Thyroid gland (tissue), 4 donors: ENCODE measurements at regions not wholly inside any gene's neighbourhood (a gene's known extent, or its start where the extent isn't known, plus 50 kb on each side); places are given as distances from the start of the nearest gene placed in this dataset.
"Not testable (repeated sequence)": the region's sequence is repeated elsewhere in the genome, so short reads cannot be mapped to it uniquely, and the experiment has no call there.

Experiments
- POLR2A ChIP-seq, 2 donors: fragments of 450-650 bp; IDR thresholded peaks; one replicate each; pipeline ENCODE4 v1.6.1; 2017; ENCODE audit warnings: antibody characterized with exemption in 2 of 2, mild to moderate bottlenecking in 2 of 2, moderate library complexity in 1 of 2
- TF ChIP-seq, protein P1 (sequence below), 6 experiments: fragments of 200-600 bp in 3 of 6; fragments of 450-650 bp in 3 of 6; sonication (generic) in 3 of 6; IDR thresholded peaks; one replicate each; pipeline ENCODE4 v1.5.1; 2016 to 2019; ENCODE audit warnings: antibody characterized with exemption in 6 of 6, mild to moderate bottlenecking in 2 of 6, inconsistent platforms in 1 of 6, moderate library complexity in 1 of 6

DNA sequence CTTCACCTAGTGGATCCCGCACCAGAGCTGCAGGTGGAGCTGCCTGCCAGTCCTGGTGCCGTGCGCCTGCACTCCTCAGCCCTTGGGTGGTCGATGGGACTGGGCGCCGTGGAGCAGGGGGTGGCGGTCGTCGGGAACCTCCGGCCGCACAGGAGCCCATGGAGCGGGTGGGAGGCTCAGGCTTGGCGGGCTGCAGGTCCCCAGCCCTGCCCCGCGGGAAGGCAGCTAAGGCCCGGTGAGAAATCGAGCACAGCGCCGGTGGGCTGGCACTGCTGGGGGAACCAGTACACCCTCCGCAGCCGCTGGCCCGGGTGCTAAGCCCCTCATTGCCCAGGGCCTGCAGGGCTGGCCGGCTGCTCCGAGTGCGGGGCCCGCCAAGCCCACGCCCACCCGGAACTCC, 253.2 kb downstream of the MTERF1 start:
- TF ChIP-seq, protein P1, sequence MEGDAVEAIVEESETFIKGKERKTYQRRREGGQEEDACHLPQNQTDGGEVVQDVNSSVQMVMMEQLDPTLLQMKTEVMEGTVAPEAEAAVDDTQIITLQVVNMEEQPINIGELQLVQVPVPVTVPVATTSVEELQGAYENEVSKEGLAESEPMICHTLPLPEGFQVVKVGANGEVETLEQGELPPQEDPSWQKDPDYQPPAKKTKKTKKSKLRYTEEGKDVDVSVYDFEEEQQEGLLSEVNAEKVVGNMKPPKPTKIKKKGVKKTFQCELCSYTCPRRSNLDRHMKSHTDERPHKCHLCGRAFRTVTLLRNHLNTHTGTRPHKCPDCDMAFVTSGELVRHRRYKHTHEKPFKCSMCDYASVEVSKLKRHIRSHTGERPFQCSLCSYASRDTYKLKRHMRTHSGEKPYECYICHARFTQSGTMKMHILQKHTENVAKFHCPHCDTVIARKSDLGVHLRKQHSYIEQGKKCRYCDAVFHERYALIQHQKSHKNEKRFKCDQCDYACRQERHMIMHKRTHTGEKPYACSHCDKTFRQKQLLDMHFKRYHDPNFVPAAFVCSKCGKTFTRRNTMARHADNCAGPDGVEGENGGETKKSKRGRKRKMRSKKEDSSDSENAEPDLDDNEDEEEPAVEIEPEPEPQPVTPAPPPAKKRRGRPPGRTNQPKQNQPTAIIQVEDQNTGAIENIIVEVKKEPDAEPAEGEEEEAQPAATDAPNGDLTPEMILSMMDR (IDR thresholded peaks at IDR 0.05) = not testable (repeated sequence)
- not testable (repeated sequence) for TF ChIP-seq POLR2A (IDR thresholded peaks at IDR 0.05)
